HG02678 (cell line): ENCODE measurements at regions not wholly inside any gene's neighbourhood (a gene's known extent, or its start where the extent isn't known, plus 50 kb on each side); places are given as distances from the start of the nearest gene placed in this dataset.
"Not testable (repeated sequence)": the region's sequence is repeated elsewhere in the genome, so short reads cannot be mapped to it uniquely, and the experiment has no call there.

ENCODE experiments used
- ATAC-seq: cut with Tn5 transposase; IDR thresholded peaks from one replicate; pipeline ENCODE4 v1.9.1; 2021; ENCODE audit warnings: mild to moderate bottlenecking, moderate library complexity; ENCODE audit not compliant: unreplicated experiment

DNA sequence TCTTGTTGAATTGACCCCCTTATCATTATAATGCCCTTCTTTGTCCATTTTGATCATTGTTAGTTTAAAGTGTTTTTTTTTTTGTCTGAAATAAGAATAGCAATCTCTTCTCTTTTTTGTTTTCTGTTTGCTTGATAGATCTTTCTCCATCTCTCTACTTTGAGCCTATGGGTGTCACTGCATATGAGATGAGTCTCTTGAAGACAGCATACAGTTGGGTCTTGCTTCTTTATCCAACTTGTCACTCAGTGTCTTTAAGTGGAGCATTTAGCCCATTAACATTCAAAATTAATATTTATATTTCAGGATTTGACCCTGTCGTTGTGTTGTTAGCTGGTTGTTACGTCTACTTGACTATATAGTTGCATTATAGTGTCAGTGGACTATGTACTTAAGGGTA lies 135.4 kb downstream of the HMHB1 start:
- no peak for ATAC-seq

DNA sequence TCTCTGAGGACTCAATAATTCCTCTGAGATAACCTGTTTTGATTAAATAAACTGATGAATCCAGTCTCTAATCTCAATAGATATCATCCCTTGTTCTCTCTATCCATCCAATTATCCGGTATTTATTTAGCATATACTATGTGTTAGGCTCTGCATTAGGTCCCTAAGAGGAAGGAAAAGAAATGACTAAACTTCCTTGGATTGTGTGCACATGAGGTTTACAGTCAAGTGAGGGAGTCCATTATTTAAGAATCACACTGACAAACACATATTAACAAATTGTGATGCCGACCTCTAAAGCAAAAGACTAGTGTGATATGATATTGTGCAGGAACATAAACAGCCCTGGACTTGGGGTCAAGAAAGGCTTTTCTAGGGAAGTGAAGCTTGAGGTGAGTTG lies 140.8 kb downstream of the HMHB1 start:
- no peak for ATAC-seq

DNA sequence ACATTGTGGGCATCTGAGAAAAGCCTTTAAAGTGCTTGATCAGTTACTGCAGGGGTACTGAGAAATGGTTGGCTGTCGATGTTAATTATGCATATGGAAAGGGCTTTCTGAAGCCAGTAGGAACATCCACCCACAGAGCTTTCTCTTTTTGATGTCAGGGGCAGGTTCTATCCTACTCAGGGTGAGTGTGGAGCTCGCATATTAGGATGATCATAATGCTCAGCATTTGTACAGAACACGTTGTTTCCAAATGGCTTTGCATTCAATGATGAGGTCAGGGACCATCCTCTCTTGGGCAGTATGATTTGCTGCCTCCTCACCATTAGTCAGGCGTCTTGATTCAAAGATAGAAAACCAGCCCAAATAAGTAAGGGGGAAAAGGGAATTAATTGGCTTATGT lies 141.9 kb downstream of the HMHB1 start:
- ATAC-seq: no peak

DNA sequence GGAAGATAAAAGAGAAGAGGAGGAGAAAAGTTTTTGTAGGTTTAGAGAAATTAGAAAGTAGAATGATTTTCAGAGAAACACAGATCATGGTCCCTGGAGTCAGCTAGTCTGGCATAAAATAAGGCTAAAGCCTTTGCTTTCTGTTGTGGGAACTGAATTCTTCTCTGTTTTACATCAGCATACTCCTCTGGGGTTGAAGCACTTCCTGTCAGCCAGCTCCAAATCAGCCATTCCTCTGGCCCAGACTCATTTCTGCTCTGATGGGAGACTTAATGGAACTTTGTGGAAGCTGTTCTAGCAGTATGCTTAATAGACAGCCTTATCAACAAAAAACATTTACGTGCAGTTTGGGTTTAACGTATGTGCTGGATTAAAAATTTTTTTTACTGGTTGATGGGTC lies 143.2 kb downstream of the HMHB1 start:
- no peak for ATAC-seq

DNA sequence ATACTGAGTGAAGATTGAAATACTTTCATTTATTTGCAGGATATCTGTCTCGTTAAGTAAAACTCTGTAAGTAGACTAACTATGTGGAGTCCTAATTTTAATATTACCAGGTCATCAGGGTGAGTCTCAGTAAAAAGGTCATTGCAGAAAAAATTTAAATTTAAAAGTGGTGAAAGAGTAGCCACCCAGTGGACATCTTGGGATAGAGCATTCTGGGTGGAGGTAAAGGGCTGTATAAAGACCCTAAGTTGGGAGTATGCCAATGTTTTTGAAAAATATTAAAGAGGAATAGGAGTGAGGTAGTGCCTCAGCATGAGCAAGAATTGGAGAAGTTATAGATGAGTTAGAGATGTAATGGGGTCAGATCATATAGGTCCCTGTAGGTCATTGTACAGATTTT lies 145.5 kb downstream of the HMHB1 start:
- no peak for ATAC-seq

DNA sequence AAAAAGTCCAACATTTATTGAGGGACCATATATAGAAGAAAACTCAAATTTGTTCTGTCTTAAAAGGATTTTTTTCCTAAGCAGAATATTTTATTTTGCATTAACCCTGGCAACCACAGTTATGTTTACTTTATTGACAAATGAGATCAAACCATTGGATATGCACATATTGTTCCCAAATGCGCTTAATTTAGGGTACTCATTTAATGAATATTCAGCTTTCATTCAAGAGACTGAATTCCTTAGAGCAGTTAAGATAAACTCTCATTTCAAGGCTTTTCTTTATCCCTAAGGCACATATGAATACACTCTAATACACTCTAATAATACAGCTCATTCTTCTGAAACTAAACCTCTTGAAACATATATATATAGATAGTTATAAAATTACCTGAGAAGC lies 150.2 kb downstream of the HMHB1 start:
- ATAC-seq: no peak

DNA sequence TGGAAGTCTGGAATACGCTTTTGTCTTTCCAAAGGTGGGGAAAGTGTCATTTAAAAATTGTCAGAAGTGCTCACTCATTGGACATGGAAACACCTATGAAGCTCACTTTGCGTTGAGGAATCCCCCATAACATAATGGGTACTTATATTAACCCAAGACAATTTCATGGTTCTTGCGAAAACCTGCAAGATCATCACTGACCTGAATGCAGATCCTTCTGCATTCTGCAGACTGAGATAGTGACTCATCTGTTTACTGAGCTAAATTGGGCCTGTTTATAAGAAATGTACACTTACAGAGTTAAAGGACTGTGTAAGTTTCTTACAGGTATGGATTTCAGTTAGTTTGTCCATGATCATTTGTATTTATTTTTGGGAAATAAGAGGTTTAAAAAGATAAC lies 153.0 kb downstream of the HMHB1 start:
- no peak for ATAC-seq

DNA sequence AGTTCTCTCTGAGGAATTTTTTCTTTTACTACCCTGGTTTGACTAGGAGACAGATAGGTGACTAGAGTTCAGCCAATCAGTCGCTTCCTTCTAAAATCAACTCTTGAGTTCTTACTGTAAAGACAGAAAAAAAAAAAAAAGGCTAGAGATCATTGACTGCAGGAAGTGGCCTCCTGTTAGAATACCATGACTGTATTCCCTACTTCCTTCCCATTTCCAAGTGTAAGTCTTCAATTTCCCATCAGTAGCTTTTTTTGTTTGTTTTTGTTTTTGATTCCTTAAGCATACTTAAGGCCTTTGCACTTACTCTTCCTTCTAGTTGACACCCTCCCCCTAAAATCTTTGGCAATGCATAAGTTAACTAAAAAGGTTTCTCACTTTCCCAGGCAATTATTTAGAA lies 154.3 kb downstream of the HMHB1 start:
- ATAC-seq: no peak

DNA sequence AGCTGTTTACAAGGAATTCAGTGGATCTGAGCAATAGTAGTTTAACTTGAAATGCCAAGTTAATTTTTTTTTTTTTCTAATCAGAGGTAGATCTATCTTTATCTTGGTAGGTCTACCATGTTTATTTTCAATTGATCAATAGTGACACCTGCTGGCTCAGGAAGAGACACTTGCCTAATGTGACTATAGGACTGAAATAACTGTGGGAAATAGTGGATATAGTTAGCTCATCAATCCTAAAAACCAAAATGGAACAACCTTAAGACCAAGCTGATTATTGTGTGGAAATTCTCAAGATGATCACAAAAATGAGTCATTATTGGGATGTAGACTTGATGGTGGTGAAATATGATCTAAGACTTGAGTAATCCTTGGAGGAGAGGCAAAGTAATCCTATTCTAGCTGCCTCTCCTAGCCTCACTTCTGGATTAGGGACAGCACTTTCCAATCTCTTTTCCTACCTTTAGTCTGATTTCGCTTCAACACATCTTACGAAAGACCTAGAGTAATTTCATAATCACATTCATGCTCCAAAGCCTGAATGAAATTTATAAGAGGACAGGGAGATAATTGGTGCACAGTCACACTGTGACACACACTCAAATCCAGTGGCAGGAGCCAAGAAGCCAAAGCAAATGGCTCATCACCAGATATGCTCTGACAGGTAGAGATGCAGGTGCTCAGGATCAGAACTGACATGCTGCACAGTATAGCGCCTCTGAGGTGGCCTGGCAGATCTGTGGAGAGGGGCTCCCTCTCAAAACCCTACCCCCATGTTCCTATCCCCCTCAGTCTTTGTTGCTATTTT lies 156.3 kb downstream of the HMHB1 start:
- no peak for ATAC-seq

DNA sequence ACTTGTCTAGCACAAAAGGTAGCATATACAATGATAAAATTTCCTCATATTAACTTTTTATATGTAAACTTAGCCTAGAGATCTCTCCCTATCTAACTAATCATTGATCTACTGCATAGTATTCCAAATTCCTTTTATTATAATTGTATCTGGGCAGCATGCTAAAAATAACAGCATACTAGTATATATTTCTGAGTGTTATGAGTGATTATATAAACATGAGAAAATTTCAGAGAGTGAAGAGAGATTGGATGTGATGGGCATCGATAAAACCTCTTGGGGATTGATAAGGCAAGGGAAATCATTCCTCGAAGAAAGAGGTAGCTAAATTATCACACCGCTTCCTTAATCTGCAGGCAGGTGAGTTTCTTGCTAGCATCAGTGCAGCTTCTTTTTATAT lies 158.2 kb downstream of the HMHB1 start:
- no peak for ATAC-seq

DNA sequence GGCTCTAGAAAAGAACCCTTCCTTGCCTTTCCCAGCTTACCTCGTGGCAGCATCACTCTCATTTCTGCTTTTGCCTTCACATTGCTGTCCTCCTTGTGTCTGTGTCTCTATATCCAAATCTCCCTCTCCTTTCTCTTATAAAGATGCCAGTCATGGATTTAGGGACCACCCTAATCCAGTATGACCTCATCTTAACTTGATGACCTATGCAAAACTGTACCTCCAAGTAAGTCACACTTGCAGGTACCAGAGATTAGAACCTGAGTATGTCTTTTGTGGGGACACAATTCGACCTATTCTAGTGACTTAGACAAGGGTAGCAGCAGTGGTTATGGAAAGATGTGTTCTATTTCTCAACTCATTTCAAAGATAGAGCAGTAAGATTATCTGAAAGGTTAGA lies 160.1 kb downstream of the HMHB1 start:
- no peak for ATAC-seq

DNA sequence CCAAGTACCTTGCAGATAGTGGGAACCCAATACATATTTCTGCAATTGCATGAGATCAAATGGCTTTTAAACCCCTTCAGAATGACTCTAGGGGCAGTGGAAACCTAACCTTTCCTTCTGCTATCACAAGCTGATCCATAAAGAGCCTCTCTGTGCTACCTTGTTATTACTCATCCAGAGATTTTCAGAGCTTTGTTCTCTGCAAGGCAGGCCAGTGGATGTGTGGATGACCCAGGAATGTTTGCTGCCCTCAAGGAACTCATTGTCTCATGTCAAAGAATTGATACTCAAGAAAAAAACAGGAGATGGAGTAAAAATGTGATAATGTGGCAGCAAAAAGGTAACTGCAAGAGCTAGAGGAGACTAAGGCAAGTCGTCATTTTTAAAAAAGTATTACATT lies 164.1 kb downstream of the HMHB1 start:
- no peak for ATAC-seq

DNA sequence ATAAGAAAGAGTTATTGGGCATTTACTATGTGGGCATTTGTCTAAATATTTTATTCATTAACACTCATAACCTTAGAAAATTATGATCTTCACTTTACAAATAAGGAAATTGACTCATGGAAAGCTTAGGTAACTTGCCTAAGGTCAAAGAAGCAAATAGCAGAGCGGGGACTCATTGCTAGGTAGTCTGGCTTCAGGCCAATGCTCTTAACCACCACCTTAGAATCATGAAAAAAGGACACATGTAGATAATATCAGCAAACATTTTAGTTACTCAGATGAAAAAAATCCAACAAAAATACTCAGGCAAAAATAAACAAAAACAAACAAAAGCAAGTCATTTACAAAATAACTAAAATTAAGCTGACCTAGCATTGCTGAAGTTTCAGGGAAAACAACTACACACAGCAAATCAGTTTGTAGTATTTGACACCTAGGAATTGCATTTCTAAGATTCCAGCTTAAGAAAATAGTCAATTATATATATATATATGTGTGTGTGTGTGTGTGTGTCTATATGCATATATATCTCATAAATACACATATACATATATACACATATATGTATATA lies 166.0 kb downstream of the HMHB1 start:
- no peak for ATAC-seq

DNA sequence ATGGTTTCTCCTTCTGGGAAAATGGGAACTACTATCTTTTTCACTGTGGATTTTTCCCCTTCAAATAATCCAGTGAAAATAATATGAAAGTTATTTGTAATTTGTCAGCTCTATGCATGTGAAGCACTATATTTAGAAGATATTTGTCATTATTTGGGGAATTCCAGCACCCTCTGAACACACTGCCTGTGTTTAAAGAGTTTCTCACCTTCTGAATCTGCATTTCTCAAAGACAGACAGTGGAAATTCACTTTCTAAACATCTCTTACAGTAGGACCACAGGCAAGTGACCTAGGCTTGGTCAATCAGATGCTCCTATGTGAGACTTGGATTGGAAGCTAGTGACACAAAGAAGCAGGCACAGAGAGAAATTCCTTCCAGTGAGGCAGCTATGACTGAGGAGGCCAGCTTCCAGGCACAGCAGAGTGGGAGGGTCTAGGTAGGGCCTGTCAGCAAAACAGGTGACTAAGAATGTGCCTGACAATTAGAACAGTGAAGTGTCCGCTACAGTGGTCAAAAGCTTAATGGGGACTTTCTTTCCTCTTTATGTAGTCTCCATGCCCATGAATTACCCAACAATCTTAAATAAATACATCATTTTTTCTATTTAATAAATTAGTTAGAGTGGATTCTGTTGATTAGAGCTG lies 167.2 kb downstream of the HMHB1 start:
- ATAC-seq: peak; percentile 72

DNA sequence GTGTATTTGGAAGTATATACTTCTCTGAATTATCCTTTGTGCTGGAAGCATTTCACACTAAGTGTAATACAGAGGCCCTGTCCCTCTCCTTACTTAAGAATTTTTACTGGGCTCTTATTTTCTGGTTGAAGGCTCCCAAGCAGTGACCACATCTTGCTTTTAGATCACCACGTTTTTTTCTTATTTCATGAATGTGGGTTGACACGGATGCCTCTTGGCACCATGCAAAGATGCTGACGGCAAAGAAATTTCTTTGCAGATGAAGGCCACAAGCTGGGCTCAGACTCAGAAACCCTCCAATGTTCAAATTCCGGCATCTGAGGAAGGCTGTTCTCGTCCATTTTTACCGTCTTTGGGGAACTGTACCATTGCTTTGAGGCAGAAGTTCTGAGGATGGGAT lies 168.5 kb downstream of the HMHB1 start:
- no peak for ATAC-seq

DNA sequence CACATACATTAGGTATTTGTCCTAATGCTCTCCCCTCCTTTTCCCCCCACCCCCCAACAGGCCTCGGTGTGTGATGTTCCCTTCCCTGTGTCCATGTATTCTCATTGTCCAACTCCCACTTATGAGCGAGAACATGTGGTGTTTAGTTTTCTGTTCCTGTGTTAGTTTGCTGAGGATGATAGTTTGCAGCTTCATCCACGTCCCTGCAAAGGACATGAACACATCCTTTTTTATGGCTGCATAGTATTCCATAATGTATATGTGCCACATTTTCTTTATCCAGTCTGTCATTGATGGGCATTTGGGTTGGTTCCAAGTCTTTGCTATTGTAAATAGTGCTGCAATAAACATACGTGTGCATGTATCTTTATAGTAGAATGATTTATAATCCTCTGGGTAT lies 171.0 kb downstream of the HMHB1 start:
- not testable (repeated sequence) for ATAC-seq

DNA sequence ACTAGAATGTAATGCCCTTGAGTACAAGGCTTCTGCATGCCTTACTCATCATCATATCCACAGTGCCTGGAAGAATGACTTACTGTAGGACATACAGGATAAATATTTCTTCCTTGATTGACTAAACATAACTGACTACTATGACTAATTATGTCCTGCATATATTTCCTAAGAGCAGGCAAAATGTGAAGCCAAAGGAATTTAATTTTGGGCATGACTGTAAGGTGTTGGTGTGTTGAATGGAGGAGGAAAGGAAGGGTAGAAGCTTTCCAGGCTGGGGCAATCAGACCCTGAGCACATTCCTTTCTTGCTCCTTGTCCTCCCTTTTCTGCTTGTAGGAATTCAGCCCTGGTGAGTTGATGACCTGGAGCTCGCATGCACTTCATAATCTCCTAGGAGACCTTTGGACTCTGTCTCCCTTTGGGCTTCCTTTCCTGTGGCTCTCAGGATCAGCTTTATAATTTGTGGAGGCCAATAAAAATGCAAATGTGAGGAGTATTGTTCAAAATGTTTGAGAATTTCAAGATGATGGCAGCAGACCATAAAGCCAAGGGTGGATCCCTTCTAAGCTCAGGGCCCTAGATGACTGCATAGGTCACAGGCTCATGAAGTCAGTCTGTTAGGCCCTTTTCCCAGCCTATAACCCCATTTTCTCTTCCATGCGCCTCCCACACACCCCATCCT lies 174.0 kb downstream of the HMHB1 start:
- ATAC-seq: no peak

DNA sequence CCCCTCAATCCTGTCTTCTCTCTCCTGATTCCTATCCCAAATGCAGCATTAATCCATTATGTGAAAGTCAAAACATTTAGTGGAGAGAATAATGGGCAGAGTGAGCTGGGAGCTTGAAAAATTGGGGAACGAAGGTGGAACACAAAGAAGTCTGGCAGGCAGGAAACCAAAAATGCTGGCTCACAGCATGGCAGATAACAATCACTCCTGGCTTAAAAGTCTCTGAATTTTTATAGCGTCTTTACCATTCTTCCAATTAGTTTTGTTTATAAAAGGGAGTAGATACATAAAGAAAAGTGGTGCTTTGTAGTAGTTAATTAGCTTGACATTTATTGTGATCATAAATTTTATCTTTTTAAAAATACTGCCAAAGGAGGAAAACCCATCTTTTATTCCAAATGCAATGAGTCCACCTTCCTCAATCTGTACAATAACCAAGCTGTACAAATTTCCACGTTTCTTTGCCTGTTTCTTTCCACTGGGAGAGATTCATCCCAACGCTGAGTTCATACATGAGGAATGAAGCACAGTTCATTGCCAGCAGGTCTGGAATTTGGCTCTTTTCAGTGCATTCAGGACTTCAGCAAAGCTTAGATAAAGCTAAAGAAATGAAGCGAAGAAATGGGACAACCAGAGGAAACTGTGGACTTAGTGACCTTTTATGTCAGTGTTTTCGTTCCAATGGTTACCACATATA lies 174.7 kb downstream of the HMHB1 start:
- ATAC-seq: no peak

DNA sequence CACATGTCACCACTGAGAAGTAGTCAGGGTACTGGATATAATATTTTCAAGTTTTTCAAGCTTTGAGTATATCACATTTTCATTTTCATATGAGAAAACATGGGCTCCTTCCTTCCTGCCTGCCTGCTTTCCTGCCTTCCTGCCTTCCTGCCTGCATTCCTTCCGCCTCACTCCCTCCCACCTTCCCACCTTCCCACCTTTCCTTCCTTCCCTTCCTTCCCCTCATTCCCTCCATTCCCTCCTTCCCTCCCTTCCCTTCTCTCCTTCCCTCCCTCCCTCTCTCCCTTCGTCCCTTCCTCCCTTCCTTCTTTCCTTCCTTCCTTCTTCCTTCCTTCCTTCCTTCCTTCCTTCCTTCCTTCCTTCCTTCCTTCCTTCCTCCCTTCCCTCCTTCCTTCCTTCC lies 175.3 kb downstream of the HMHB1 start:
- no peak for ATAC-seq

DNA sequence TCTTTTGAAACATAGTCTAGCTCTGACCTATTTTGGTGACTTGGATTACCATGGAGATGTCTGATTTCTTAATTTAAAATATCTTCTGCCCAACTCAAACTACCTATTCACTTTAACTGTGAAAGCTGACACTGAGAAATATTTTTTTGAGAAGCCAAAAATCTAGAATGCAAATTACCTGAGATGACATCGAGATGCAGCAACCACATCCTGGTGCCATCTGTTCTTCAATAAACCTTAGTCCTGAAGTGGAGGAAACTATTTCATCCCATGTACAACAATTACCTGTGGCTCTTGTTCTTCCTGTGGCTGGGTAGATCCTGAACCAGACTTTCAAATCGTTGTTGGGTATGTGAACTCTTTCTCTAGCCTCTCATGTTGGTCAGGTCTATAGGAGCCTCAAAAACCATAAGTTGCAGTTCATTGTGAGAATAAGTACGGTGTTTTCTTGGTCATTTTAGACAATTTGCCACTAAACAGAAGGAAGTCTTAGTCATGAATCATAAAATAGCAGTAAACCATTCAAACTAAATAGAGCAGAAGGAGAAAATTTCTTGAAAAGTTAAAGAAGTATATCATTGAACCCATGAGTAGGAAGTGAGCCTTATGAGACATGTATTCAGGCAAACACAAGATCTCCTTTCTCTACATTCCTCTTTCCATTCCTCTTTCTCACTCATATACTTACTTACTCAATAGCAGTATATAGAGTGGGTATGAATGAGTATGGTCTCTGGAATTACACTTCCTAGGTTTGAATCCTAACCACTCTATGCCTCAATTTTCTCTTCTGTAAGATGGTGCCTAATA lies 176.0 kb downstream of the HMHB1 start:
- ATAC-seq: no peak
